K562 (cell line): ENCODE measurements at regions not wholly inside any gene's neighbourhood (a gene's known extent, or its start where the extent isn't known, plus 50 kb on each side); places are given as distances from the start of the nearest gene placed in this dataset.
A peak's percentile ranks its signal among the peaks of the same experiment; 100 is the strongest.

Source experiments
- ARHGAP35 ChIP-seq: fragments of 450-650 bp; IDR thresholded peaks from 2 replicates; pipeline ENCODE4 v1.6.1; 2018; ENCODE audit not compliant: partially characterized antibody
- ATF6 ChIP-seq: sonication (generic); formaldehyde crosslinking; IDR thresholded peaks from 2 replicates; pipeline ENCODE4 v1.4.0; 2020; ENCODE audit warnings: mild to moderate bottlenecking, missing genetic modification reagents
- COPS2 ChIP-seq: fragments of 450-650 bp; conservative IDR thresholded peaks from 2 replicates; pipeline ENCODE4 v1.6.1; 2016; ENCODE audit warnings: mild to moderate bottlenecking, moderate library complexity
- GABPB2 ChIP-seq: fragments of 250-450 bp; sonication (Bioruptor Pico); conservative IDR thresholded peaks from 2 replicates; pipeline ENCODE4 v1.5.1; 2021; ENCODE audit warnings: mild to moderate bottlenecking
- IRF9 ChIP-seq: fragments of 450-650 bp; IDR thresholded peaks from 2 replicates; pipeline ENCODE4 v1.6.1; 2016; ENCODE audit warnings: missing biosample characterization, missing genetic modification characterization
- JUN ChIP-seq, 2 experiments: sonication (generic) in 1 of 2; formaldehyde crosslinking in 1 of 2; IDR thresholded peaks; 2 replicates each; pipeline versions ENCODE4 v1.6.1 to v1.8.0; 2012 to 2022; ENCODE audit warnings: borderline replicate concordance in 2 of 2, mild to moderate bottlenecking in 2 of 2, improper control_type of control experiment in 1 of 2, low read depth in 1 of 2, low read length in 1 of 2, missing genetic modification reagents in 1 of 2
- LARP7 ChIP-seq: fragments of 450-650 bp; IDR thresholded peaks from 2 replicates; pipeline ENCODE4 v1.6.1; 2016
- MAX ChIP-seq: sonication (generic); formaldehyde crosslinking; IDR thresholded peaks from 2 replicates; pipeline ENCODE4 v1.9.0; 2022; ENCODE audit warnings: mild to moderate bottlenecking, missing genetic modification reagents
- NKRF ChIP-seq: fragments of 450-650 bp; IDR thresholded peaks from 2 replicates; pipeline ENCODE4 v1.6.1; 2016; ENCODE audit warnings: borderline replicate concordance
- PTRF ChIP-seq: fragments of 450-650 bp; IDR thresholded peaks from 2 replicates; pipeline ENCODE4 v1.6.1; 2016; ENCODE audit warnings: mild to moderate bottlenecking, missing genetic modification characterization, missing compliant biosample characterization
- RB1 ChIP-seq: fragments of 450-650 bp; IDR thresholded peaks from 2 replicates; pipeline ENCODE4 v1.6.1; 2017; ENCODE audit warnings: low read depth, mild to moderate bottlenecking
- STAT6 ChIP-seq: sonication (generic); formaldehyde crosslinking; IDR thresholded peaks from 2 replicates; pipeline ENCODE4 v1.8.1; 2023; ENCODE audit warnings: mild to moderate bottlenecking, missing genetic modification reagents
- TBL1XR1 ChIP-seq, 2 experiments: IDR thresholded peaks; 2 replicates each; pipeline ENCODE4 v1.6.1; 2012; ENCODE audit warnings: improper control_type of control experiment in 2 of 2, low read length in 2 of 2, mild to moderate bottlenecking in 1 of 2
- TRIM24 ChIP-seq, 2 experiments: fragments of 450-650 bp; IDR thresholded peaks; 2 replicates each; pipeline ENCODE4 v1.6.1; 2016
- ZNF324 ChIP-seq: fragments of 250-450 bp; sonication (Bioruptor Pico); IDR thresholded peaks from 2 replicates; pipeline ENCODE4 v1.4.0; 2020; ENCODE audit warnings: mild to moderate bottlenecking
- ZNF764 ChIP-seq: fragments of 250-450 bp; sonication (Bioruptor Pico); IDR thresholded peaks from 2 replicates; pipeline ENCODE4 v1.4.0; 2020; ENCODE audit warnings: low read depth, mild to moderate bottlenecking, moderate library complexity
- TF ChIP-seq, protein P1 (sequence below): sonication (generic); formaldehyde crosslinking; IDR thresholded peaks from 2 replicates; pipeline ENCODE4 v1.8.0; 2022; ENCODE audit warnings: missing genetic modification reagents, mild to moderate bottlenecking, moderate library complexity, borderline replicate concordance
- TF ChIP-seq, protein P2 (sequence below): sonication (generic); formaldehyde crosslinking; IDR thresholded peaks from 2 replicates; pipeline ENCODE4 v1.8.0; 2022; ENCODE audit warnings: mild to moderate bottlenecking, missing genetic modification reagents

GRCh38 chr1:201648907-201649721 is 110.2 kb downstream of the NAV1 start (continued):
- TF ChIP-seq LARP7 (no peak), IRF9 (tag) (no peak), GABPB2 (CRISPR knock-in tag) (no peak), STAT6 (CRISPR knock-in tag) (no peak), ZNF764 (CRISPR knock-in tag) (no peak), NKRF (no peak), TBL1XR1 (IDR thresholded peaks at IDR 0.05; ENCODE audit: low read length in 2 of 2) (no peak), MAX (CRISPR knock-in tag) (no peak; the same call in 1 of the 2 replicates), JUN (IDR thresholded peaks at IDR 0.05; ENCODE audit: borderline replicate concordance, low read depth, low read length) (no peak), JUN (CRISPR knock-in tag; IDR thresholded peaks at IDR 0.05; ENCODE audit: borderline replicate concordance) (0 out of 2 replicates have a peak, but pooled peaks have one; percentile 7), ATF6 (CRISPR knock-in tag) (peak; percentile 57; the same call in 1 of the 2 replicates), TRIM24 (IDR thresholded peaks at IDR 0.05) (no peak), ZNF324 (CRISPR knock-in tag) (no peak), COPS2 (no peak), RB1 (no peak), PTRF (no peak), ARHGAP35 (no peak)
- TF ChIP-seq, protein P1, sequence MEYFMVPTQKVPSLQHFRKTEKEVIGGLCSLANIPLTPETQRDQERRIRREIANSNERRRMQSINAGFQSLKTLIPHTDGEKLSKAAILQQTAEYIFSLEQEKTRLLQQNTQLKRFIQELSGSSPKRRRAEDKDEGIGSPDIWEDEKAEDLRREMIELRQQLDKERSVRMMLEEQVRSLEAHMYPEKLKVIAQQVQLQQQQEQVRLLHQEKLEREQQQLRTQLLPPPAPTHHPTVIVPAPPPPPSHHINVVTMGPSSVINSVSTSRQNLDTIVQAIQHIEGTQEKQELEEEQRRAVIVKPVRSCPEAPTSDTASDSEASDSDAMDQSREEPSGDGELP = peak; percentile 48; the same call in 1 of the 2 replicates
- TF ChIP-seq, protein P2, sequence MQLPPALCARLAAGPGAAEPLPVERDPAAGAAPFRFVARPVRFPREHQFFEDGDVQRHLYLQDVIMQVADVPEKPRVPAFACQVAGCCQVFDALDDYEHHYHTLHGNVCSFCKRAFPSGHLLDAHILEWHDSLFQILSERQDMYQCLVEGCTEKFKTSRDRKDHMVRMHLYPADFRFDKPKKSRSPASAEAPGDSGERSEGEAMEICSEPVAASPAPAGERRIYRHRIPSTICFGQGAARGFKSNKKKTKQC (CRISPR knock-in tag) = no peak; the same call in 1 of the 2 replicates
